A673 (cell line): ENCODE measurements at regions not wholly inside any gene's neighbourhood (a gene's known extent, or its start where the extent isn't known, plus 50 kb on each side); places are given as distances from the start of the nearest gene placed in this dataset.

ENCODE experiments used
- BruUV-seq: library from RNA; stranded (reverse); fragments of 400-500 nt; replicated peaks from 2 replicates; lab custom pipeline; 2021; lab: Mats Ljungman, UMichigan
- CTCF ChIA-PET: fragments of 300-600 bp; sonication (Branson Sonifier 250); formaldehyde crosslinking; loops from one replicate; lab custom pipeline; 2022; ENCODE audit warnings: antibody characterized with exemption; lab: Charles Lee
- POLR2A ChIA-PET: fragments of 300-600 bp; sonication (Branson Sonifier 250); formaldehyde crosslinking; loops from one replicate; lab custom pipeline; 2022; ENCODE audit warnings: antibody characterized with exemption; ENCODE audit not compliant: low non-redundant PET; lab: Charles Lee
- DNase-seq: peaks from one replicate; pipeline ENCODE4 v3.0.0-alpha.2; 2015; ENCODE audit warnings: low spot score
- H3K27ac ChIP-seq: fragments of 200-600 bp; sonication (generic); 2 replicates; pipeline ENCODE4 v1.5.1; 2016; ENCODE audit warnings: mixed run types, low read depth, mild to moderate bottlenecking, mixed read lengths, antibody characterized with exemption, low read length; ENCODE audit not compliant: poor library complexity, severe bottlenecking
- H3K27me3 ChIP-seq: fragments of 200-600 bp; sonication (generic); replicated peaks from 2 replicates; pipeline ENCODE4 v1.6.1; 2017; ENCODE audit warnings: mixed run types, low read depth, mild to moderate bottlenecking, mixed read lengths, antibody characterized with exemption, low read length; ENCODE audit not compliant: insufficient read depth, poor library complexity
- H3K36me3 ChIP-seq: fragments of 200-600 bp; sonication (generic); 2 replicates; pipeline ENCODE4 v1.6.1; 2016; ENCODE audit warnings: mixed run types, mild to moderate bottlenecking, mixed read lengths, antibody characterized with exemption, low read length; ENCODE audit not compliant: insufficient read depth, poor library complexity, severe bottlenecking
- H3K4me1 ChIP-seq: fragments of 200-600 bp; sonication (generic); 2 replicates; pipeline ENCODE4 v1.6.1; 2017; ENCODE audit warnings: mixed run types, mild to moderate bottlenecking, mixed read lengths, antibody characterized with exemption, low read length; ENCODE audit not compliant: insufficient read depth, poor library complexity, severe bottlenecking
- H3K4me3 ChIP-seq: fragments of 200-600 bp; sonication (generic); 2 replicates; pipeline ENCODE4 v1.5.1; 2016; ENCODE audit warnings: low read depth, mixed run types, mild to moderate bottlenecking, mixed read lengths, low read length; ENCODE audit not compliant: poor library complexity, severe bottlenecking
- H3K9me3 ChIP-seq: fragments of 200-600 bp; sonication (generic); 2 replicates; pipeline ENCODE4 v1.6.1; 2016; ENCODE audit warnings: mixed run types, low read depth, mild to moderate bottlenecking, mixed read lengths, antibody characterized with exemption, low read length; ENCODE audit not compliant: poor library complexity, severe bottlenecking
- CTCF ChIP-seq: fragments of 300-800, 200-600 bp; sonication (generic); conservative IDR thresholded peaks from 2 replicates; pipeline ENCODE4 v1.5.1; 2017; ENCODE audit warnings: low read depth, mild to moderate bottlenecking, antibody characterized with exemption, low read length, moderate library complexity, mixed read lengths
- EZH2 ChIP-seq: fragments of 200-600 bp; sonication (generic); IDR thresholded peaks from 2 replicates; pipeline ENCODE4 v1.6.1; 2017; ENCODE audit warnings: borderline replicate concordance, low read depth, mild to moderate bottlenecking, mixed read lengths, antibody characterized with exemption, low read length; ENCODE audit not compliant: poor library complexity, severe bottlenecking
- intact Hi-C: fragments of 100-400 bp; cut with micrococcal nuclease; formaldehyde crosslinking; loops from one replicate; pipeline ENCODE4 v1.10.0; 2022; ENCODE audit not compliant: unreplicated experiment

- Histone ChIP-seq H3K27ac (no peak overlapping the region), H3K36me3 (no peaks in the 10 kb centered on the region), H3K4me3 (no peak overlapping the region), H3K4me1 (no peaks in the 10 kb centered on the region), H3K27me3 (no peaks in the 10 kb centered on the region), H3K9me3 (peaks cover 7% of the 10 kb centered on the region)
- DNase-seq: no peak
- CTCF ChIA-PET: no interaction called here
- TF ChIP-seq EZH2: no peak
- no peak for TF ChIP-seq CTCF
- intact Hi-C loops: no loop called here
- POLR2A ChIA-PET: no interaction called here
- no TSS peak for BruUV-seq
These were observed 65.6 kb downstream of the FOXL3 start for GRCh38 chr7:355568-355967.

- Histone ChIP-seq H3K9me3 (peaks cover 7% of the 10 kb centered on the region), H3K4me3 (no peak overlapping the region), H3K27ac (no peak overlapping the region), H3K4me1 (no peaks in the 10 kb centered on the region), H3K27me3 (no peaks in the 10 kb centered on the region), H3K36me3 (no peaks in the 10 kb centered on the region)
- intact Hi-C loops: no loop called here
- no peak for DNase-seq
- no peak for TF ChIP-seq EZH2
- TF ChIP-seq CTCF: no peak
- POLR2A ChIA-PET: no interaction called here
- BruUV-seq: no TSS peak
- CTCF ChIA-PET: no interaction called here
These were observed 66.1 kb downstream of the FOXL3 start for GRCh38 chr7:356087-356486.

GRCh38 chr7:356691-357462 lies 66.9 kb downstream of the FOXL3 start:
- no TSS peak for BruUV-seq
- ChIA-PET POLR2A (no interaction called here), CTCF (no interaction called here)
- Histone ChIP-seq H3K27ac (no peak overlapping the region), H3K4me1 (peaks cover 4% of the 10 kb centered on the region), H3K27me3 (no peaks in the 10 kb centered on the region), H3K4me3 (no peak overlapping the region), H3K9me3 (peaks cover 7% of the 10 kb centered on the region), H3K36me3 (no peaks in the 10 kb centered on the region)
- no peak for DNase-seq
- intact Hi-C loops: no loop called here
- no peak for TF ChIP-seq CTCF
- no peak for TF ChIP-seq EZH2
